Ovary (tissue), 3 donors: ENCODE measurements at regions not wholly inside any gene's neighbourhood (a gene's known extent, or its start where the extent isn't known, plus 50 kb on each side); places are given as distances from the start of the nearest gene placed in this dataset.

Experiments used
- EP300 ChIP-seq: sonication (generic); formaldehyde crosslinking; IDR thresholded peaks from one replicate; pipeline ENCODE4 v1.6.1; 2017; ENCODE audit warnings: antibody characterized with exemption
- POLR2A ChIP-seq: fragments of 450-650 bp; IDR thresholded peaks from one replicate; pipeline ENCODE4 v1.6.1; 2017; ENCODE audit warnings: antibody characterized with exemption, mild to moderate bottlenecking, moderate library complexity
- TF ChIP-seq, protein P1 (sequence below), 3 donors: fragments of 450-650 bp in 2 of 3; fragments of 200-600 bp in 1 of 3; IDR thresholded peaks; one replicate each; pipeline versions ENCODE4 v1.5.1 to v1.8.0; 2016 to 2022; ENCODE audit warnings: antibody characterized with exemption in 3 of 3, mild to moderate bottlenecking in 1 of 3
- donor health status: DM: no; HTN: no; CAD: no.

DNA sequence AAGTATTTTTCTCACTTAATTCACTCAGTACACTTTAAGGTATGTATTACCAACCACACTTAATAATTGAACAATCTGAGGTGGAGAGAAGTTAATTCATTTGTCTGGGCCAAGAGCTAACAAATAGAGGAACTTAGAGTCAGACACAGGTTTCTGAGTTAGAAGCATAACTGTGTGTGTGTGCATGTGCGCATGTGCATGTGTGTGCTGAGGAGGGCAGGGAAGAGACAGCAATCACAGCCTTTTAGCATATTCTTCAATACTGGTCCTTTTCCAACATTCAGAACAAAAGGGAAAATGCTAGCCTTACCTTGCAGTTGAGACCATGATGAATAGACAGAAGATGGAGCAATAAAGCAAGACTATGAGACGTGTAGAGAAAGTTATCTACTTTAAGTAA is 136.2 kb upstream of the ATP5MC3 start:
- no peak for TF ChIP-seq POLR2A
- TF ChIP-seq, protein P1, sequence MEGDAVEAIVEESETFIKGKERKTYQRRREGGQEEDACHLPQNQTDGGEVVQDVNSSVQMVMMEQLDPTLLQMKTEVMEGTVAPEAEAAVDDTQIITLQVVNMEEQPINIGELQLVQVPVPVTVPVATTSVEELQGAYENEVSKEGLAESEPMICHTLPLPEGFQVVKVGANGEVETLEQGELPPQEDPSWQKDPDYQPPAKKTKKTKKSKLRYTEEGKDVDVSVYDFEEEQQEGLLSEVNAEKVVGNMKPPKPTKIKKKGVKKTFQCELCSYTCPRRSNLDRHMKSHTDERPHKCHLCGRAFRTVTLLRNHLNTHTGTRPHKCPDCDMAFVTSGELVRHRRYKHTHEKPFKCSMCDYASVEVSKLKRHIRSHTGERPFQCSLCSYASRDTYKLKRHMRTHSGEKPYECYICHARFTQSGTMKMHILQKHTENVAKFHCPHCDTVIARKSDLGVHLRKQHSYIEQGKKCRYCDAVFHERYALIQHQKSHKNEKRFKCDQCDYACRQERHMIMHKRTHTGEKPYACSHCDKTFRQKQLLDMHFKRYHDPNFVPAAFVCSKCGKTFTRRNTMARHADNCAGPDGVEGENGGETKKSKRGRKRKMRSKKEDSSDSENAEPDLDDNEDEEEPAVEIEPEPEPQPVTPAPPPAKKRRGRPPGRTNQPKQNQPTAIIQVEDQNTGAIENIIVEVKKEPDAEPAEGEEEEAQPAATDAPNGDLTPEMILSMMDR (IDR thresholded peaks at IDR 0.05): no peak
- TF ChIP-seq EP300: no peak
